ENCODE measurements at regions not wholly inside any gene's neighbourhood (a gene's known extent, or its start where the extent isn't known, plus 50 kb on each side); places are given as distances from the start of the nearest gene placed in this dataset.

GRCh38 chr11:10371926-10372641 is 67.2 kb downstream of the ADM start:
- no peaks in the 10 kb centered on the region for H3K79me2 ChIP-seq (ENCODE audit: control insufficient read depth in 1 of 2, insufficient read depth in 2 of 2, low read length in 2 of 2)
- H3K14ac ChIP-seq (ENCODE audit: insufficient read length) = no peak overlapping the region
- peaks cover 0 to 2% (median 0%) of the 10 kb centered on the region in 4 experiments; a peak in 2 of 7 replicates for H3K4me1 ChIP-seq (replicated peaks in 1 of 4; ENCODE audit: control insufficient read depth in 3 of 4, insufficient read depth in 4 of 4, low read length in 3 of 4)
- H3K9me3 ChIP-seq (ENCODE audit: insufficient read depth in 2 of 2, low read depth in 1 of 2, low read length in 1 of 2) = 0 out of 4 replicates have a peak, but pooled peaks cover 0 to 3% of the 10 kb centered on the region in 2 experiments
- 87% methylated on average over 7 of the region's 7 CpGs; no CpG with 5 or more reads in 1 of the 2 experiments for WGBS, 2 experiments (ENCODE audit: extremely low coverage in 1 of 2, insufficient coverage in 1 of 2, insufficient read length in 1 of 2, insufficient replicate concordance in 2 of 2, low coverage in 1 of 2, low lambda C conversion rate in 2 of 2, missing lambda C conversion rate in 1 of 2)
- no peak overlapping the region for H3K56ac ChIP-seq (replicated peaks; ENCODE audit: insufficient read length, low read depth, low read length)
- H3K18ac ChIP-seq (ENCODE audit: extremely low read depth, low read length) = no peak overlapping the region
- H2AK5ac ChIP-seq (ENCODE audit: low read depth, low read length) = no peak overlapping the region
- no peak overlapping the region for H2BK12ac ChIP-seq (ENCODE audit: low read depth, low read length)
- CTCF ChIA-PET (ENCODE audit: partially characterized antibody) = interaction anchor here (1.0 kb wide), 1 partner anchor 67 kb away, joined by 3 read pairs; the partner anchor contains the start of gene ADM
- H3K4ac ChIP-seq (replicated peaks; ENCODE audit: insufficient read length, low read depth, low read length) = no peak overlapping the region
- no peak overlapping the region for H2BK20ac ChIP-seq (ENCODE audit: low read length)
- H3K27ac ChIP-seq (ENCODE audit: low read depth, low read length) = no peak overlapping the region
- no peaks in the 10 kb centered on the region for H3K27me3 ChIP-seq (replicated peaks in 1 of 4; ENCODE audit: control insufficient read depth in 3 of 4, extremely low read depth in 1 of 4, insufficient read depth in 3 of 4, low read length in 3 of 4)
- no peak overlapping the region for H4K91ac ChIP-seq (replicated peaks; ENCODE audit: insufficient read length, low read length)
- no peak overlapping the region for H4K8ac ChIP-seq (ENCODE audit: extremely low read depth, insufficient read depth, low read length)
- POLR2A ChIA-PET (ENCODE audit: partially characterized antibody) = no interaction called here
- DNase-seq (ENCODE audit: low read depth in 1 of 2, low spot score in 2 of 2) (peak in 1 of 2 experiments; percentile 10), FAIRE-seq (no peak)
- H2AFZ ChIP-seq (ENCODE audit: low read length) = no peak overlapping the region
- no peak overlapping the region for H4K5ac ChIP-seq (ENCODE audit: insufficient read length, low read depth, low read length)
- H3K23ac ChIP-seq (ENCODE audit: insufficient read length) = no peak overlapping the region
- no peaks in the 10 kb centered on the region for H3K36me3 ChIP-seq (ENCODE audit: control insufficient read depth in 2 of 4, insufficient read depth in 4 of 4, low read length in 3 of 4)
- H3K4me2 ChIP-seq (ENCODE audit: insufficient read depth in 1 of 2, low read depth in 2 of 2, low read length in 2 of 2) = no peak overlapping the region
- no peak overlapping the region for H2BK120ac ChIP-seq (replicated peaks; ENCODE audit: low read depth, low read length)
- no peaks in the 10 kb centered on the region for H4K20me1 ChIP-seq (replicated peaks in 1 of 2; ENCODE audit: control insufficient read depth in 1 of 2, insufficient read depth in 2 of 2, low read length in 2 of 2)
- no peak overlapping the region for H2BK5ac ChIP-seq (ENCODE audit: low read depth, low read length)
- H3K23me2 ChIP-seq (ENCODE audit: low read depth, low read length) = no peaks in the 10 kb centered on the region
- H3K4me3 ChIP-seq (ENCODE audit: extremely low read depth in 1 of 4, insufficient read depth in 2 of 4, low read depth in 3 of 4, low read length in 4 of 4) = no peak overlapping the region
- no peak overlapping the region; the same call in 1 of the 2 replicates for H2BK15ac ChIP-seq (ENCODE audit: low read length)
- H3K9ac ChIP-seq (replicated peaks in 1 of 4; ENCODE audit: extremely low read depth in 1 of 4, low read depth in 3 of 4, low read length in 3 of 4) = no peak overlapping the region
- no peaks in the 10 kb centered on the region for H3K79me1 ChIP-seq (ENCODE audit: low read depth, low read length)
